IMR-90 (cell line): ENCODE measurements at regions not wholly inside any gene's neighbourhood (a gene's known extent, or its start where the extent isn't known, plus 50 kb on each side); places are given as distances from the start of the nearest gene placed in this dataset.

Experiments used
- BHLHE40 ChIP-seq: fragments of 150-350 bp; IDR thresholded peaks from 2 replicates; pipeline ENCODE4 v1.6.1; 2016; ENCODE audit warnings: mild to moderate bottlenecking, low read depth, low read length
- CEBPB ChIP-seq: IDR thresholded peaks from 2 replicates; pipeline ENCODE4 v1.6.1; 2012; ENCODE audit warnings: low read depth, low read length, improper control_type of control experiment
- CTCF ChIP-seq: conservative IDR thresholded peaks from 2 replicates; pipeline ENCODE4 v1.5.1; 2012; ENCODE audit warnings: mild to moderate bottlenecking, low read depth, low read length, improper control_type of control experiment
- ELK1 ChIP-seq: fragments of 150-350 bp; IDR thresholded peaks from 2 replicates; pipeline ENCODE4 v1.6.1; 2016; ENCODE audit warnings: low read depth, mild to moderate bottlenecking, low read length, moderate library complexity, borderline replicate concordance
- FOS ChIP-seq: fragments of 150-350 bp; IDR thresholded peaks from 2 replicates; pipeline ENCODE4 v1.6.1; 2016; ENCODE audit warnings: low read depth, low read length
- MAFK ChIP-seq: IDR thresholded peaks from 2 replicates; pipeline ENCODE4 v1.6.1; 2012; ENCODE audit warnings: low read depth, low read length, improper control_type of control experiment
- MAZ ChIP-seq: IDR thresholded peaks from 2 replicates; pipeline ENCODE4 v1.6.1; 2012; ENCODE audit warnings: low read depth, mild to moderate bottlenecking, low read length, improper control_type of control experiment, moderate library complexity, borderline replicate concordance
- MXI1 ChIP-seq: IDR thresholded peaks from 2 replicates; pipeline ENCODE4 v1.6.1; 2012; ENCODE audit warnings: low read depth, mild to moderate bottlenecking, low read length, moderate library complexity, borderline replicate concordance
- POLR2A ChIP-seq: IDR thresholded peaks from 2 replicates; pipeline ENCODE4 v1.6.1; 2012; ENCODE audit warnings: mild to moderate bottlenecking, low read depth, low read length
- RAD21 ChIP-seq: IDR thresholded peaks from 2 replicates; pipeline ENCODE4 v1.6.1; 2012; ENCODE audit warnings: low read length, improper control_type of control experiment
- RFX5 ChIP-seq: IDR thresholded peaks from 2 replicates; pipeline ENCODE4 v1.8.0; 2012; ENCODE audit warnings: low read depth, mild to moderate bottlenecking, low read length, moderate library complexity
- SMC3 ChIP-seq: fragments of 150-350 bp; IDR thresholded peaks from 2 replicates; pipeline ENCODE4 v1.6.1; 2016; ENCODE audit warnings: low read depth, mild to moderate bottlenecking, antibody characterized with exemption, low read length, moderate library complexity
- TF ChIP-seq, protein P1 (sequence below): fragments of 150-350 bp; IDR thresholded peaks from 2 replicates; pipeline ENCODE4 v1.6.1; 2017; ENCODE audit warnings: mild to moderate bottlenecking, antibody characterized with exemption, low read length, low read depth

DNA sequence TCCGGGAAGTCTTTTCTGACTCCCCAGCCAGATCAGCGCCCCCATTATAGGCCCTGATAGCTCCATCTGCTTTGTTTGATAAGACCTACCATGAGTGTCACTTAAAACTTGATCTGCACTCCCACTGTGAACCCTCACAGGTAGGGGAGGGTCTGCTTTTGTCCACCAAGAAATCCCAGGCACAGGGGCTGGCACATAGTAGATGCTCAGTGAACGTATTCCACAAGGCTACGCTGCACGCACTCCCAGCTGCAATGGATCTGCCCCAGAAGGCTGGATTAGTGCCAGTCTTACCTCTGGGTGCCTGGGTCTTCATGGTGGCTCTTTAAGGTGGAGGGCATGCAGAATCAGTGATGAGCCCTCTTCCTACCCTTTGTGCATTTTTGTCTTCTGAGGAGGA, 447.1 kb downstream of the PTPRU start:
- no peak for TF ChIP-seq CTCF
- no peak for TF ChIP-seq POLR2A
- no peak for TF ChIP-seq RFX5
- no peak for TF ChIP-seq BHLHE40
- TF ChIP-seq ELK1, result no peak
- TF ChIP-seq SMC3, result no peak
- no peak for TF ChIP-seq CEBPB
- no peak for TF ChIP-seq RAD21
- no peak for TF ChIP-seq FOS
- no peak for TF ChIP-seq MXI1
- TF ChIP-seq, protein P1, sequence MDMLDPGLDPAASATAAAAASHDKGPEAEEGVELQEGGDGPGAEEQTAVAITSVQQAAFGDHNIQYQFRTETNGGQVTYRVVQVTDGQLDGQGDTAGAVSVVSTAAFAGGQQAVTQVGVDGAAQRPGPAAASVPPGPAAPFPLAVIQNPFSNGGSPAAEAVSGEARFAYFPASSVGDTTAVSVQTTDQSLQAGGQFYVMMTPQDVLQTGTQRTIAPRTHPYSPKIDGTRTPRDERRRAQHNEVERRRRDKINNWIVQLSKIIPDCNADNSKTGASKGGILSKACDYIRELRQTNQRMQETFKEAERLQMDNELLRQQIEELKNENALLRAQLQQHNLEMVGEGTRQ, result no peak
- no peak for TF ChIP-seq MAFK
- TF ChIP-seq MAZ, result no peak
